ENCODE measurements at regions not wholly inside any gene's neighbourhood (a gene's known extent, or its start where the extent isn't known, plus 50 kb on each side); places are given as distances from the start of the nearest gene placed in this dataset.

- H3K27ac ChIP-seq (ENCODE audit: low read depth, low read length, poor library complexity, severe bottlenecking), result no peak overlapping the region
- DNase-seq (ENCODE audit: low spot score), result no peak
- H3K27me3 ChIP-seq (replicated peaks; ENCODE audit: insufficient read depth, low read depth, low read length, poor library complexity), result no peaks in the 10 kb centered on the region
- H3K9me3 ChIP-seq (ENCODE audit: low read depth, low read length, poor library complexity, severe bottlenecking), result no peaks in the 10 kb centered on the region
- BruUV-seq (replicated peaks), result no TSS peak
- TF ChIP-seq, protein P1, sequence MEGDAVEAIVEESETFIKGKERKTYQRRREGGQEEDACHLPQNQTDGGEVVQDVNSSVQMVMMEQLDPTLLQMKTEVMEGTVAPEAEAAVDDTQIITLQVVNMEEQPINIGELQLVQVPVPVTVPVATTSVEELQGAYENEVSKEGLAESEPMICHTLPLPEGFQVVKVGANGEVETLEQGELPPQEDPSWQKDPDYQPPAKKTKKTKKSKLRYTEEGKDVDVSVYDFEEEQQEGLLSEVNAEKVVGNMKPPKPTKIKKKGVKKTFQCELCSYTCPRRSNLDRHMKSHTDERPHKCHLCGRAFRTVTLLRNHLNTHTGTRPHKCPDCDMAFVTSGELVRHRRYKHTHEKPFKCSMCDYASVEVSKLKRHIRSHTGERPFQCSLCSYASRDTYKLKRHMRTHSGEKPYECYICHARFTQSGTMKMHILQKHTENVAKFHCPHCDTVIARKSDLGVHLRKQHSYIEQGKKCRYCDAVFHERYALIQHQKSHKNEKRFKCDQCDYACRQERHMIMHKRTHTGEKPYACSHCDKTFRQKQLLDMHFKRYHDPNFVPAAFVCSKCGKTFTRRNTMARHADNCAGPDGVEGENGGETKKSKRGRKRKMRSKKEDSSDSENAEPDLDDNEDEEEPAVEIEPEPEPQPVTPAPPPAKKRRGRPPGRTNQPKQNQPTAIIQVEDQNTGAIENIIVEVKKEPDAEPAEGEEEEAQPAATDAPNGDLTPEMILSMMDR (conservative IDR thresholded peaks at IDR 0.05; ENCODE audit: low read depth, low read length), result no peak
- TF ChIP-seq EZH2 (IDR thresholded peaks at IDR 0.05; ENCODE audit: borderline replicate concordance, low read depth, low read length, poor library complexity, severe bottlenecking), result no peak
- intact Hi-C loops (cut with micrococcal nuclease; ENCODE audit: unreplicated experiment), result no loop called here
- ChIA-PET CTCF (no interaction called here), POLR2A (ENCODE audit: low non-redundant PET) (no interaction called here)
- H3K4me3 ChIP-seq (ENCODE audit: low read depth, low read length, poor library complexity, severe bottlenecking), result no peak overlapping the region
- H3K4me1 ChIP-seq (ENCODE audit: insufficient read depth, low read length, poor library complexity, severe bottlenecking), result no peaks in the 10 kb centered on the region
- H3K36me3 ChIP-seq (ENCODE audit: insufficient read depth, low read length, poor library complexity, severe bottlenecking), result no peaks in the 10 kb centered on the region
Measured at GRCh38 chr13:48801255-48801654, 147.5 kb downstream of the CYSLTR2 start.

DNA sequence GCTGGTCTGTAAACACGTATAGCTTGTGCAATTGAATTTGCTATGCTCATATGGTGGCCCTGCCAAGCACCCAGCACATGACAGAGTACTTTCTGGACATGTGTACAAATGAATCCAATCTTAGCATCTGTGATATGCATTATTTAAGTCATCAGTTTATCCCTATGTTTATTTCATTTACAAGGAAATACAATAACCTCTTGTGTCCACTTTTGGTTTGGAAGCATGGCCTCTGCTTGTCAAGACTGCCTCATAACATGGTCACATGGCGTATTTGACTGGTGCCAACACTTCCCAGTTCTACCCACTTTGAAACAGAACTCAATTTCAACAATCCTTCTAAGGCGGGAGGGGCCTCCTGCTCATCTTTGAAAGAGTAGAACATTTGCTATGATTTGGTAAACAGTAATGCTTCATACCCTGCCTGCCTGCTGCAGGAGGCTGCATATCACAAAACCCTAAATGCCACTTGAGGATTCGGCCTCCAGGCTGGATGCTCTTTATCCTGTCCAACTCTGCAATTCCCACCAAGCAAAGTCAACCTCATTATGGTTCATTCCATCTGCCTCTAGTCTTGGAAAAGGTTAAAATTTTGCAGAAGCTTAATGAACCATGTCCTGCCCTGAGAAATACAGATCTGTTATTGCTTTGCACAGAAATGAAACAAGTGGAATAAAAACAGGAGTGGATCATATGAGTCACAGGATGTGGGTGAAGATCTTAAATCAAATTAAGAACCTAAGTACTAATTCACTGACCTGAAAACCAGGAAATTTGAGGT, 151.3 kb downstream of the CYSLTR2 start:
- Histone ChIP-seq H3K4me1 (ENCODE audit: insufficient read depth, low read length, poor library complexity, severe bottlenecking) (no peaks in the 10 kb centered on the region), H3K27me3 (replicated peaks; ENCODE audit: insufficient read depth, low read depth, low read length, poor library complexity) (no peaks in the 10 kb centered on the region), H3K4me3 (ENCODE audit: low read depth, low read length, poor library complexity, severe bottlenecking) (no peak overlapping the region), H3K36me3 (ENCODE audit: insufficient read depth, low read length, poor library complexity, severe bottlenecking) (no peaks in the 10 kb centered on the region), H3K9me3 (ENCODE audit: low read depth, low read length, poor library complexity, severe bottlenecking) (no peaks in the 10 kb centered on the region), H3K27ac (ENCODE audit: low read depth, low read length, poor library complexity, severe bottlenecking) (no peak overlapping the region)
- no peak for DNase-seq (ENCODE audit: low spot score)
- POLR2A ChIA-PET (ENCODE audit: low non-redundant PET), result no interaction called here
- no TSS peak for BruUV-seq (replicated peaks)
- TF ChIP-seq, protein P1 (conservative IDR thresholded peaks at IDR 0.05; ENCODE audit: low read depth, low read length), result no peak
- TF ChIP-seq EZH2 (IDR thresholded peaks at IDR 0.05; ENCODE audit: borderline replicate concordance, low read depth, low read length, poor library complexity, severe bottlenecking), result no peak
- intact Hi-C loops (cut with micrococcal nuclease; ENCODE audit: unreplicated experiment), result no loop called here
- CTCF ChIA-PET, result no interaction called here

GRCh38 chr13:48806522-48806921, 152.8 kb downstream of the CYSLTR2 start:
- CTCF ChIA-PET, result no interaction called here
- Histone ChIP-seq H3K4me1 (ENCODE audit: insufficient read depth, low read length, poor library complexity, severe bottlenecking) (no peaks in the 10 kb centered on the region), H3K27me3 (replicated peaks; ENCODE audit: insufficient read depth, low read depth, low read length, poor library complexity) (no peaks in the 10 kb centered on the region), H3K27ac (ENCODE audit: low read depth, low read length, poor library complexity, severe bottlenecking) (no peak overlapping the region), H3K36me3 (ENCODE audit: insufficient read depth, low read length, poor library complexity, severe bottlenecking) (no peaks in the 10 kb centered on the region), H3K9me3 (ENCODE audit: low read depth, low read length, poor library complexity, severe bottlenecking) (no peaks in the 10 kb centered on the region), H3K4me3 (ENCODE audit: low read depth, low read length, poor library complexity, severe bottlenecking) (no peak overlapping the region)
- TF ChIP-seq EZH2 (IDR thresholded peaks at IDR 0.05; ENCODE audit: borderline replicate concordance, low read depth, low read length, poor library complexity, severe bottlenecking), result no peak
- TF ChIP-seq, protein P1 (conservative IDR thresholded peaks at IDR 0.05; ENCODE audit: low read depth, low read length), result no peak
- POLR2A ChIA-PET (ENCODE audit: low non-redundant PET), result no interaction called here
- no TSS peak for BruUV-seq (replicated peaks)
- intact Hi-C loops (cut with micrococcal nuclease; ENCODE audit: unreplicated experiment), result no loop called here
- DNase-seq (ENCODE audit: low spot score), result no peak
